ENCODE measurements at regions not wholly inside any gene's neighbourhood (a gene's known extent, or its start where the extent isn't known, plus 50 kb on each side); places are given as distances from the start of the nearest gene placed in this dataset.

- TF ChIP-seq CTCF (conservative IDR thresholded peaks at IDR 0.05; ENCODE audit: low read length), result no peak
- no peak for TF ChIP-seq EZH2phosphoT487 (IDR thresholded peaks at IDR 0.05; ENCODE audit: borderline replicate concordance, low read depth, low read length)
Measured at GRCh38 chr5:126081209-126081608, 342.0 kb upstream of the GRAMD2B start.
